HUDEP-2 (cell line): ENCODE measurements at regions not wholly inside any gene's neighbourhood (a gene's known extent, or its start where the extent isn't known, plus 50 kb on each side); places are given as distances from the start of the nearest gene placed in this dataset.
"Not testable (repeated sequence)": the region's sequence is repeated elsewhere in the genome, so short reads cannot be mapped to it uniquely, and the experiment has no call there.

Experiments used
- DNase-seq, 76 experiments: peaks; one replicate each; lab custom pipeline; 2025; ENCODE audit not compliant: unreplicated experiment in 76 of 76; lab: John Stamatoyannopoulos, UW

- no peak for DNase-seq
Observed at GRCh38 chr12:46578190-46578982, 205.8 kb upstream of the SLC38A2 start.

- no peak for DNase-seq
Observed at GRCh38 chr12:46577063-46577776, 204.6 kb upstream of the SLC38A2 start.

GRCh38 chr12:46574847-46575246 lies 202.3 kb upstream of the SLC38A2 start:
- DNase-seq: no peak

GRCh38 chr12:46573347-46573658 lies 200.7 kb upstream of the SLC38A2 start:
- no peak for DNase-seq

- DNase-seq: no peak
Observed at GRCh38 chr12:46572644-46573346, 200.2 kb upstream of the SLC38A2 start.

- no peak for DNase-seq
Observed at GRCh38 chr12:46571608-46572007, 199.0 kb upstream of the SLC38A2 start.

- DNase-seq: no peak
Observed at GRCh38 chr12:46569826-46570439, 197.4 kb upstream of the SLC38A2 start.

GRCh38 chr12:46567667-46568066 lies 195.1 kb upstream of the SLC38A2 start:
- DNase-seq: no peak

- DNase-seq: no peak
Observed at GRCh38 chr12:46562625-46563225, 190.2 kb upstream of the SLC38A2 start.

GRCh38 chr12:46561769-46562624 lies 189.4 kb upstream of the SLC38A2 start:
- DNase-seq: not testable (repeated sequence)

GRCh38 chr12:46560874-46561273 lies 188.3 kb upstream of the SLC38A2 start:
- no peak for DNase-seq

GRCh38 chr12:46560089-46560488 lies 187.5 kb upstream of the SLC38A2 start:
- no peak for DNase-seq

GRCh38 chr12:46559311-46559710 lies 186.7 kb upstream of the SLC38A2 start:
- DNase-seq: no peak

GRCh38 chr12:46558677-46559076 lies 186.1 kb upstream of the SLC38A2 start:
- no peak for DNase-seq

GRCh38 chr12:46557539-46558373 lies 185.2 kb upstream of the SLC38A2 start:
- DNase-seq: no peak

- no peak for DNase-seq
Observed at GRCh38 chr12:46556819-46557524, 184.4 kb upstream of the SLC38A2 start.

- no peak for DNase-seq
Observed at GRCh38 chr12:46556105-46556559, 183.6 kb upstream of the SLC38A2 start.

- DNase-seq: no peak
Observed at GRCh38 chr12:46555406-46555852, 182.9 kb upstream of the SLC38A2 start.
